Retinal pigment epithelial cell (primary cell): ENCODE measurements at regions not wholly inside any gene's neighbourhood (a gene's known extent, or its start where the extent isn't known, plus 50 kb on each side); places are given as distances from the start of the nearest gene placed in this dataset.

ENCODE experiments used
- DNase-seq: peaks from one replicate; pipeline ENCODE4 v3.0.0-alpha.2; 2010; ENCODE audit warnings: low read depth
- H3K4me3 ChIP-seq: 2 replicates; pipeline ENCODE4 v1.5.1; 2011; ENCODE audit warnings: mild to moderate bottlenecking, low read length, control low read depth, moderate library complexity
- TF ChIP-seq, protein P1 (sequence below): conservative IDR thresholded peaks from 2 replicates; pipeline ENCODE4 v1.5.1; 2011; ENCODE audit warnings: low read depth, low read length, control low read depth, inconsistent platforms

DNA sequence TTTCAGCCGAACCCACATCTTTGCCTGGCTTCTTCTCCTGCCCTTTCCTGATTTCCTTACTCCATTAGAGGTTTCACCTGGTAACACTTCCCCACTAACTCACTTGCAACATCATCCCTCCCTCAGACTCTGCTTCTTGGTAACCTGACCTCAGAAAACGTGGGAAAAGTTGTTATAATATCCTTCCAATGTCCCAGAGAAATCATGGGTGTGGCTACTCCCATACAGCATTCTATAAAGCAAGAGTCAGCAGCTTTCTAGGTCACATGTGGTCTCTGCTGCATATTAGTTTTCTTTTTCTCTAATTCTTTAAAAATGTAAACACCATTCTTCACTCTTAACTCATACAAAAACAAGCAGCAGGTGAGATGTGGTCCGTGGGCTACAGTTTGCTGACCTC, 283.1 kb upstream of the MAOA start:
- H3K4me3 ChIP-seq: no peak overlapping the region
- TF ChIP-seq, protein P1, sequence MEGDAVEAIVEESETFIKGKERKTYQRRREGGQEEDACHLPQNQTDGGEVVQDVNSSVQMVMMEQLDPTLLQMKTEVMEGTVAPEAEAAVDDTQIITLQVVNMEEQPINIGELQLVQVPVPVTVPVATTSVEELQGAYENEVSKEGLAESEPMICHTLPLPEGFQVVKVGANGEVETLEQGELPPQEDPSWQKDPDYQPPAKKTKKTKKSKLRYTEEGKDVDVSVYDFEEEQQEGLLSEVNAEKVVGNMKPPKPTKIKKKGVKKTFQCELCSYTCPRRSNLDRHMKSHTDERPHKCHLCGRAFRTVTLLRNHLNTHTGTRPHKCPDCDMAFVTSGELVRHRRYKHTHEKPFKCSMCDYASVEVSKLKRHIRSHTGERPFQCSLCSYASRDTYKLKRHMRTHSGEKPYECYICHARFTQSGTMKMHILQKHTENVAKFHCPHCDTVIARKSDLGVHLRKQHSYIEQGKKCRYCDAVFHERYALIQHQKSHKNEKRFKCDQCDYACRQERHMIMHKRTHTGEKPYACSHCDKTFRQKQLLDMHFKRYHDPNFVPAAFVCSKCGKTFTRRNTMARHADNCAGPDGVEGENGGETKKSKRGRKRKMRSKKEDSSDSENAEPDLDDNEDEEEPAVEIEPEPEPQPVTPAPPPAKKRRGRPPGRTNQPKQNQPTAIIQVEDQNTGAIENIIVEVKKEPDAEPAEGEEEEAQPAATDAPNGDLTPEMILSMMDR: no peak
- no peak for DNase-seq

DNA sequence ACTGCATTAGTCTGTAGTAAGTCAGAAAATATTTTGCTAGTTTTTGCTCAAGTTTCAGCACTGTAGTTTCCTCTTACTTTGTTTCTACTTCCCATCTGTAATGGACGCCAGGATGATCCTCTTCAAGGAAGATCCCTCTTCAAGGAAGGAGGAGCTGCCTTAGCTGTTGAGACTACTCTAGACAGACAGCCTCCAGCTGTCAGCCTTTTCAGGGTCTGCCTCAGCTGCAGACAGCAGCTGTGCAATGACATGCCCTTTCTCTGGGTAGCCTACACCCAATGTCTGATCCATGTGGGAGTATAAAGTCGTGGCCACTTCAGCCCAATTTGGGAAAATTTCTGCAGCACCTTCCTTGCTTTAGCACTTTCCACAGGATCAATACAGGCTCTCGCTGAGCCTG, 281.0 kb upstream of the MAOA start:
- no peak for DNase-seq
- H3K4me3 ChIP-seq: no peak overlapping the region
- TF ChIP-seq, protein P1: no peak

DNA sequence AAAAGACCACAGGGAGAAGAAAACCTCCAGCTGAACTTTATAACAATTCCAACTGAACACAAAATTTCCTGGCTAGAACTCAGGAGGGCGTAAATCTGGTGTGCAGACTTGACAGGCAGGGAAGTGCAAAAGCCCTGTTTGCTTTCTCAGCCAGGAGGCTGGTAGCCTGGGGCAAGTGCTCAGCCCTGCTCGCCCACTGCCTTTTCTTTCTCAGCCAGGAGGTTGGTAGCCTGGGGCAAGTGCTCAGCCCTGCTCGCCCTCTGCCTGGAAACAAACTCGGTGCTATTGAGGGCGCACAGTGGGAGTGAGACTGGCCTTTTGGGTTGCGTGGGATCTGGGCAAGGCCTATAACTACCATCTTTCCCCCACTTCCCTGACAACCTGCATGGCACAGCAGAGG, 275.4 kb upstream of the MAOA start:
- DNase-seq: no peak
- TF ChIP-seq, protein P1: no peak
- H3K4me3 ChIP-seq: no peak overlapping the region

DNA sequence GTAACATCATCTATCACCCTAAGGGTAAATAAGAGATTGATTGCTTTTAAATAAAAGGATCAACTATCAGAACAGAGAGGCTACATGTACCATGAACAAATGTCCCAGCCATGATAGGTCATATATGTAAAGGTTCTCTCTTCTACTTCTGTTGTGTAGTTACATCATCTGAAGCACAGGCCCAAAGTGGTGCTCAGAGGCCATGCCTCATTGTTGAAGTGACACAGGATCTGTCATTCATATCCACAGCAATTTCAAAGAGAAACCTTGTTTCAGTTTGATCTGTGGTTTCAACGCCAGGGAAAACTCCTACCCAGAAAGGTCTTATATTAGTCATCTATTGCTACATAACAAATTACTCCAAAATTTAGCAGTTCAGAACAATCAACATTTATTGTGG, 269.2 kb upstream of the MAOA start:
- no peak overlapping the region for H3K4me3 ChIP-seq
- no peak for DNase-seq
- TF ChIP-seq, protein P1: no peak

DNA sequence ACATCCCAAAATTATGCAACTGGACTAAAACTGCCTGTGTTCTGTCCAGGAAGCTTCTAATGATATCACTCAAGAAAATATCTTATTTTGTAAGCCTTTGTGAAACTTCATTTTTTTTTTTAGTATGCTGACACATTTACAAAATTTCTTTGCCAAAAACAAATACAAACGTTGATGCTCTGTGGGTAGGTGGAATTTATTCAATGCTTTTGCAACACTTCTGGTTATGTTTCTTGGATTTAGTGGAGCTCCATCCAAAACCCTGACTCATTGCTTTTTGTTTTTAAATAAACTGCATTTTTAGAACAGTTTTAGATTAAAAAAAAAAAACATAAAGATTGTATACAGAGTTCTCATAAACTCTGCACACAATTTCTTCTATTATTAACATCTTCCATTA, 250.9 kb upstream of the MAOA start:
- TF ChIP-seq, protein P1: no peak
- H3K4me3 ChIP-seq: no peak overlapping the region
- no peak for DNase-seq

DNA sequence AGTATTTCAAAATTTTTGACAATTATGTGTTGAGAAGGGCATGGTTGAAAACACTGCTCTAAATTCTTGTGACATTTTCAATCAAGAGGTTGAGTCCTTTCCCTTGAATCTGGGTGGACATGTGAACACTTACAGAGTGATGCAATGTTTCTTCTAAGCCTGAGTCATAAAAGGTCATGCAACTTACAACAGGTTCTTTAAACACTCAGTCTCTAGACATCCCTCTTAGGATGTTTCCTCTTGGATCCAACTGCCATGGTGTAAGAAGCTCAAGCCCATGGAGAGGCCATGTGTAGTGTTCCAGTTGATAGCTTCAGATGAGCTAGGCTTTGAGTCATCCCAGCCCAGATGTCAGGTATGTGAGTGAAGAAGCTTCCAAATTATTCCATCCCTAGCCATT, 232.2 kb upstream of the MAOA start:
- H3K4me3 ChIP-seq: no peak overlapping the region
- TF ChIP-seq, protein P1: no peak
- no peak for DNase-seq

DNA sequence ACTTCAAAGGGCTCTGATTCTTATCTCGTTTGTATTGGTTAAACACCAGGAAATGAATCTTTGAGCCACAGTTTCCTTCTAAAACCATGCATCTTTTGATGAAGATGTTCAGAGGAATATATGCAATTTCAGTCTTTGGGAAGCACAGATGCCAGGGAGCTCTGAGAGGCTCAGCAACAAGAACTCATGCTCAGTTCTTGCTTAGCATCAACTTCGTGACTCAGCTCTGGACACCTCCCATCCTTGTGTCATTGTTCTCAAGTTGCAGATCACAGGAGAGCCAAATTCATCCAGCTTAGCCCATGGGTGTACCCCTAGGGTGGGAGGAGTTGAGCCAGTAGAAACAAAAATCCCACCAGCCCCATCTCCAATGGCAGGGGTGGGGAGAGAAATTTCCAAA, 219.6 kb upstream of the MAOA start:
- TF ChIP-seq, protein P1: no peak
- DNase-seq: no peak
- H3K4me3 ChIP-seq: no peak overlapping the region
